OCI-LY3 (cell line): ENCODE measurements at regions not wholly inside any gene's neighbourhood (a gene's known extent, or its start where the extent isn't known, plus 50 kb on each side); places are given as distances from the start of the nearest gene placed in this dataset.

ENCODE experiments used
- H2AFZ ChIP-seq: fragments of 200-600, 300-600 bp; shearing (Covaris generic); 2 replicates; pipeline ENCODE4 v1.6.0; 2014; ENCODE audit warnings: antibody characterized with exemption, low read depth, low read length
- H3K27ac ChIP-seq: fragments of 200-600, 300-600 bp; sonication (generic); 2 replicates; pipeline ENCODE4 v1.5.1; 2014; ENCODE audit warnings: mild to moderate bottlenecking, low read length, moderate library complexity, mixed read lengths
- H3K27me3 ChIP-seq: fragments of 200-600, 300-600 bp; sonication (generic); 2 replicates; pipeline ENCODE4 v1.6.1; 2014; ENCODE audit warnings: low read depth, low read length, mixed read lengths
- H3K36me3 ChIP-seq: fragments of 200-600, 300-600 bp; sonication (generic); replicated peaks from 2 replicates; pipeline ENCODE3; 2014; ENCODE audit warnings: low read depth, low read length, mixed read lengths
- H3K4me1 ChIP-seq: fragments of 300-600, 200-600 bp; sonication (generic); 2 replicates; pipeline ENCODE4 v1.6.1; 2014; ENCODE audit warnings: low read length, mixed read lengths
- H3K4me2 ChIP-seq: fragments of 200-600, 300-600 bp; sonication (generic); 2 replicates; pipeline ENCODE4 v1.6.1; 2014; ENCODE audit warnings: low read length, mixed read lengths
- H3K4me3 ChIP-seq: fragments of 300-600, 200-600 bp; sonication (generic); 2 replicates; pipeline ENCODE4 v1.5.1; 2014; ENCODE audit warnings: antibody characterized with exemption, mild to moderate bottlenecking, low read length, moderate library complexity
- H3K79me2 ChIP-seq: fragments of 300-600, 200-600 bp; shearing (Covaris generic); 2 replicates; pipeline ENCODE4 v1.6.1; 2014; ENCODE audit warnings: mild to moderate bottlenecking, low read length, mixed read lengths
- H3K9ac ChIP-seq: fragments of 300-600, 200-600 bp; shearing (Covaris generic); 2 replicates; pipeline ENCODE4 v1.6.0; 2014; ENCODE audit warnings: mild to moderate bottlenecking, low read length, moderate library complexity
- H3K9me3 ChIP-seq: fragments of 200-600, 300-600 bp; shearing (Covaris generic); 2 replicates; pipeline ENCODE4 v1.6.1; 2014; ENCODE audit warnings: low read length, mixed read lengths; ENCODE audit not compliant: insufficient read depth
- H4K20me1 ChIP-seq: fragments of 200-600, 300-600 bp; sonication (generic); 2 replicates; pipeline ENCODE4 v1.6.1; 2016; ENCODE audit warnings: low read length, mixed read lengths; ENCODE audit not compliant: insufficient read depth
- EZH2phosphoT487 ChIP-seq: fragments of 200-600 bp; shearing (Covaris generic); IDR thresholded peaks from 2 replicates; pipeline ENCODE4 v1.6.1; 2018; ENCODE audit warnings: antibody characterized with exemption, mixed run types, low read depth
- TF ChIP-seq, protein P1 (sequence below): fragments of 200-600, 300-600 bp; sonication (generic); IDR thresholded peaks from 2 replicates; pipeline ENCODE4 v1.5.1; 2014; ENCODE audit warnings: antibody characterized with exemption, low read length, low read depth

- H3K36me3 ChIP-seq, result no peaks in the 10 kb centered on the region
- H2AFZ ChIP-seq, result no peak overlapping the region
- H4K20me1 ChIP-seq, result no peaks in the 10 kb centered on the region
- H3K4me1 ChIP-seq, result no peaks in the 10 kb centered on the region
- no peak overlapping the region for H3K9ac ChIP-seq
- H3K27me3 ChIP-seq, result no peaks in the 10 kb centered on the region
- H3K27ac ChIP-seq, result no peak overlapping the region
- no peaks in the 10 kb centered on the region for H3K9me3 ChIP-seq
- H3K4me2 ChIP-seq, result no peak overlapping the region
- no peak for TF ChIP-seq EZH2phosphoT487
- TF ChIP-seq, protein P1, sequence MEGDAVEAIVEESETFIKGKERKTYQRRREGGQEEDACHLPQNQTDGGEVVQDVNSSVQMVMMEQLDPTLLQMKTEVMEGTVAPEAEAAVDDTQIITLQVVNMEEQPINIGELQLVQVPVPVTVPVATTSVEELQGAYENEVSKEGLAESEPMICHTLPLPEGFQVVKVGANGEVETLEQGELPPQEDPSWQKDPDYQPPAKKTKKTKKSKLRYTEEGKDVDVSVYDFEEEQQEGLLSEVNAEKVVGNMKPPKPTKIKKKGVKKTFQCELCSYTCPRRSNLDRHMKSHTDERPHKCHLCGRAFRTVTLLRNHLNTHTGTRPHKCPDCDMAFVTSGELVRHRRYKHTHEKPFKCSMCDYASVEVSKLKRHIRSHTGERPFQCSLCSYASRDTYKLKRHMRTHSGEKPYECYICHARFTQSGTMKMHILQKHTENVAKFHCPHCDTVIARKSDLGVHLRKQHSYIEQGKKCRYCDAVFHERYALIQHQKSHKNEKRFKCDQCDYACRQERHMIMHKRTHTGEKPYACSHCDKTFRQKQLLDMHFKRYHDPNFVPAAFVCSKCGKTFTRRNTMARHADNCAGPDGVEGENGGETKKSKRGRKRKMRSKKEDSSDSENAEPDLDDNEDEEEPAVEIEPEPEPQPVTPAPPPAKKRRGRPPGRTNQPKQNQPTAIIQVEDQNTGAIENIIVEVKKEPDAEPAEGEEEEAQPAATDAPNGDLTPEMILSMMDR, result no peak
- H3K79me2 ChIP-seq, result no peaks in the 10 kb centered on the region
- no peak overlapping the region for H3K4me3 ChIP-seq
Observed at GRCh38 chr4:117874216-117874615, 160.1 kb upstream of the NDST3 start.

DNA sequence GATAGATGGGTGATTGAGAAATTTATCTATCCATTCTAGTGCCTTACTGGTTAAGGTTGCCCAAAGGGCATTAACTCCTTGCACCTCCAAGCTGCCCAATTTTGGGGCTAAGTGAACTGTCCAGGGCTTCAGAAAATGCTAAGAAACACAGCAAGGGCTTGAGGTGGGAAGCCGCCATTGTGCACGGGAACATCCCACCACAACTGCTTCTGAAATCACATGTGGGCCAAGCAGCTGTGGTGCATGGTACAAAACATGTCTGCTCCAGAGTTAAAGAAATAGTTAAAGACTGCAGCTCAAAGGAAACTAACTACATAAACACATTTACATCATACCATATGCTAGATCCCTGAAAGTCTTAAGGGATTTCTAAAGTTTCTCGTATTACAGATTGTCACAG is 144.3 kb upstream of the NDST3 start:
- Histone ChIP-seq H2AFZ (no peak overlapping the region), H3K36me3 (no peaks in the 10 kb centered on the region), H3K79me2 (no peaks in the 10 kb centered on the region), H3K4me1 (no peaks in the 10 kb centered on the region), H3K4me2 (no peak overlapping the region), H3K27ac (no peak overlapping the region), H3K27me3 (no peaks in the 10 kb centered on the region), H3K9ac (no peak overlapping the region), H4K20me1 (no peaks in the 10 kb centered on the region), H3K4me3 (no peak overlapping the region), H3K9me3 (no peaks in the 10 kb centered on the region)
- TF ChIP-seq, protein P1, result no peak
- TF ChIP-seq EZH2phosphoT487, result no peak

- H3K27me3 ChIP-seq, result no peaks in the 10 kb centered on the region
- no peaks in the 10 kb centered on the region for H3K79me2 ChIP-seq
- no peaks in the 10 kb centered on the region for H3K9me3 ChIP-seq
- no peaks in the 10 kb centered on the region for H3K4me1 ChIP-seq
- no peaks in the 10 kb centered on the region for H4K20me1 ChIP-seq
- H3K9ac ChIP-seq, result no peak overlapping the region
- H3K36me3 ChIP-seq, result no peaks in the 10 kb centered on the region
- H3K4me2 ChIP-seq, result no peak overlapping the region
- no peak overlapping the region for H3K4me3 ChIP-seq
- no peak overlapping the region for H2AFZ ChIP-seq
- no peak for TF ChIP-seq EZH2phosphoT487
- TF ChIP-seq, protein P1, result no peak
- no peak overlapping the region for H3K27ac ChIP-seq
Observed at GRCh38 chr4:117893207-117893606, 141.1 kb upstream of the NDST3 start.

DNA sequence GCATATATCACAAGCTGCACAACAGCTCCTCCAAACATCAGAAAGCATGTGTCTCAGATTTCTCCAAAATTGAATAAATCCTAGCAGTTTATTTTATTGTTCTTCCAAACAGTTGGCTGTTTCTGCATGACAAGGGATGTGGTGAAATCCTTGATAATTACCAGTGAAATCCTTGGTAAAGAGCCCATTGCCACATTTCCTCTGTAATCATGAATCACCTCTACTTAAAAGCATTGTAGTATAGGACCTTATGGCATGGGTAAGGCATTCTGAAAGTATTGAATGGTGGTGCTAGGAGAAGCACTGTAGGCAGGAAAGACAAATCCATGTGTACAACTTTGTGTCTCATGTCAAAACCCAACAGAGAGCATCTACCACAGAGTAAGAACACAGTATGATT is 135.8 kb upstream of the NDST3 start:
- Histone ChIP-seq H3K4me1 (no peaks in the 10 kb centered on the region), H3K36me3 (no peaks in the 10 kb centered on the region), H3K79me2 (no peaks in the 10 kb centered on the region), H3K4me2 (no peak overlapping the region), H2AFZ (no peak overlapping the region), H4K20me1 (no peaks in the 10 kb centered on the region), H3K27me3 (no peaks in the 10 kb centered on the region), H3K27ac (no peak overlapping the region), H3K9me3 (no peaks in the 10 kb centered on the region), H3K9ac (no peak overlapping the region), H3K4me3 (no peak overlapping the region)
- no peak for TF ChIP-seq EZH2phosphoT487
- TF ChIP-seq, protein P1, result no peak
